Central memory CD4-positive, alpha-beta T cell (primary cell): ENCODE measurements at regions not wholly inside any gene's neighbourhood (a gene's known extent, or its start where the extent isn't known, plus 50 kb on each side); places are given as distances from the start of the nearest gene placed in this dataset.
"Not testable (repeated sequence)": the region's sequence is repeated elsewhere in the genome, so short reads cannot be mapped to it uniquely, and the experiment has no call there.

Experiments
- DNase-seq: peaks from one replicate; pipeline ENCODE4 v3.0.0; 2022

GRCh38 chr6:140729521-140729920 is 1355.1 kb upstream of the CITED2 start:
- DNase-seq, result no peak

GRCh38 chr6:140718021-140718420 is 1343.6 kb upstream of the CITED2 start:
- no peak for DNase-seq

- no peak for DNase-seq
Observed at GRCh38 chr6:140713495-140713894, 1339.0 kb upstream of the CITED2 start.

- DNase-seq, result no peak
Observed at GRCh38 chr6:140711019-140711613, 1336.7 kb upstream of the CITED2 start.

GRCh38 chr6:140708441-140708840 is 1334.0 kb upstream of the CITED2 start:
- no peak for DNase-seq

GRCh38 chr6:140704008-140704407 is 1329.6 kb upstream of the CITED2 start:
- not testable (repeated sequence) for DNase-seq

- no peak for DNase-seq
Observed at GRCh38 chr6:140697585-140697984, 1323.1 kb upstream of the CITED2 start.

- no peak for DNase-seq
Observed at GRCh38 chr6:140684776-140685550, 1310.5 kb upstream of the CITED2 start.

- DNase-seq, result no peak
Observed at GRCh38 chr6:140677781-140678528, 1303.5 kb upstream of the CITED2 start.

GRCh38 chr6:140671926-140672325 is 1297.5 kb upstream of the CITED2 start:
- DNase-seq, result no peak

GRCh38 chr6:140670021-140670420 is 1295.6 kb upstream of the CITED2 start:
- DNase-seq, result no peak

GRCh38 chr6:140669321-140669720 is 1294.9 kb upstream of the CITED2 start:
- DNase-seq, result no peak

- no peak for DNase-seq
Observed at GRCh38 chr6:140663772-140664171, 1289.3 kb upstream of the CITED2 start.

- no peak for DNase-seq
Observed at GRCh38 chr6:140663094-140663493, 1288.6 kb upstream of the CITED2 start.

GRCh38 chr6:140661691-140662090 is 1287.2 kb upstream of the CITED2 start:
- no peak for DNase-seq

GRCh38 chr6:140660295-140660694 is 1285.8 kb upstream of the CITED2 start:
- DNase-seq, result no peak

- no peak for DNase-seq
Observed at GRCh38 chr6:140653972-140654371, 1279.5 kb upstream of the CITED2 start.

GRCh38 chr6:140653506-140653905 is 1279.1 kb upstream of the CITED2 start:
- no peak for DNase-seq

- DNase-seq, result not testable (repeated sequence)
Observed at GRCh38 chr6:140649502-140649901, 1275.1 kb upstream of the CITED2 start.

GRCh38 chr6:140647322-140647721 is 1272.9 kb upstream of the CITED2 start:
- DNase-seq, result not testable (repeated sequence)

GRCh38 chr6:140644017-140644416 is 1269.6 kb upstream of the CITED2 start:
- no peak for DNase-seq

- DNase-seq, result no peak
Observed at GRCh38 chr6:140641412-140641811, 1267.0 kb upstream of the CITED2 start.

- no peak for DNase-seq
Observed at GRCh38 chr6:140636908-140637402, 1262.5 kb upstream of the CITED2 start.
